GM10248 (cell line): ENCODE measurements at regions not wholly inside any gene's neighbourhood (a gene's known extent, or its start where the extent isn't known, plus 50 kb on each side); places are given as distances from the start of the nearest gene placed in this dataset.

Source experiments
- CTCF ChIA-PET: fragments of 300-600 bp; sonication (Branson Sonifier 250); formaldehyde crosslinking; extraction: SDS; loops from one replicate; lab custom pipeline; 2021; ENCODE audit warnings: antibody characterized with exemption; lab: Yijun Ruan, JAX
- POLR2A ChIA-PET: fragments of 350-650 bp; sonication (Branson Sonifier 250); formaldehyde crosslinking; extraction: SDS; loops from one replicate; lab custom pipeline; 2020; ENCODE audit warnings: antibody characterized with exemption; lab: Yijun Ruan, JAX
- DNase-seq: peaks from one replicate; pipeline ENCODE4 v3.0.0; 2012; ENCODE audit errors: extremely low spot score
- TF ChIP-seq, protein P1 (sequence below): IDR thresholded peaks from 2 replicates; pipeline ENCODE4 v1.5.1; 2012; ENCODE audit warnings: mild to moderate bottlenecking, low read depth; ENCODE audit errors: extremely low read depth, missing control alignments, control extremely low read depth

DNA sequence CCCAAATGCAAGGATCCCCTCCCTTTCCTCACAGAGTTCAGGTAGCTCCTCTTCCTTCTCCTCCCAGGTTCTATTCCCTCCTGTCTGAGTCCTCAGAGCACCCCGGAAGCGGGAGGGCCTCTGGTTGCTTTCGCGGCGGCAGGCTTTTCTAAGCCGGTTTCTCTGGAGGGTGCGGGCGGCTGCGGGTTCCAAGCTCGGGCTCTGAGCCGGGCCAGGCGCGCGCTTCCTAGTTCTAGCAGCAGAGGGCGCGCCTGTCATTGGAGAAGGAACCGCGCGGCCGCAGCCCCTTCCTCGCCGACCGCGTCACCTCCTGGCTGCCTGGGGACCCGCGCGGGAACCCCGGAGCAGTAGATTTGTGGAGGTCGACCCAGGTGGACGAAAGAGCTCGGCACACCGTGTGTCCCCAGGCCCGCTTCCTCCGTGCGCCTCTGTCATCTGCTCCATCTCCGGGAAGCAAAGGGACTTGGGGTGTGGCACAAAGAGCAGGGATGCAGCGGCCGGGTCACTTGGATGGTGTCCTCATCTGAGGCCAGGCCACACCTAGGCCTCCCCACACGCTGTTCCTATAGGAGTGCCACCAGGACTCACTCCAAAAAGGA lies 389.0 kb upstream of the PODXL start:
- TF ChIP-seq, protein P1, sequence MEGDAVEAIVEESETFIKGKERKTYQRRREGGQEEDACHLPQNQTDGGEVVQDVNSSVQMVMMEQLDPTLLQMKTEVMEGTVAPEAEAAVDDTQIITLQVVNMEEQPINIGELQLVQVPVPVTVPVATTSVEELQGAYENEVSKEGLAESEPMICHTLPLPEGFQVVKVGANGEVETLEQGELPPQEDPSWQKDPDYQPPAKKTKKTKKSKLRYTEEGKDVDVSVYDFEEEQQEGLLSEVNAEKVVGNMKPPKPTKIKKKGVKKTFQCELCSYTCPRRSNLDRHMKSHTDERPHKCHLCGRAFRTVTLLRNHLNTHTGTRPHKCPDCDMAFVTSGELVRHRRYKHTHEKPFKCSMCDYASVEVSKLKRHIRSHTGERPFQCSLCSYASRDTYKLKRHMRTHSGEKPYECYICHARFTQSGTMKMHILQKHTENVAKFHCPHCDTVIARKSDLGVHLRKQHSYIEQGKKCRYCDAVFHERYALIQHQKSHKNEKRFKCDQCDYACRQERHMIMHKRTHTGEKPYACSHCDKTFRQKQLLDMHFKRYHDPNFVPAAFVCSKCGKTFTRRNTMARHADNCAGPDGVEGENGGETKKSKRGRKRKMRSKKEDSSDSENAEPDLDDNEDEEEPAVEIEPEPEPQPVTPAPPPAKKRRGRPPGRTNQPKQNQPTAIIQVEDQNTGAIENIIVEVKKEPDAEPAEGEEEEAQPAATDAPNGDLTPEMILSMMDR: peak; percentile 84
- DNase-seq: peak; percentile 72
- CTCF ChIA-PET: interaction anchor here (0.6 to 2.0 kb wide), 20 partner anchors 8 to 637 kb away, joined by 3 to 12 read pairs (median 4); no protein-coding TSS in a partner anchor
- POLR2A ChIA-PET: no interaction called here

DNA sequence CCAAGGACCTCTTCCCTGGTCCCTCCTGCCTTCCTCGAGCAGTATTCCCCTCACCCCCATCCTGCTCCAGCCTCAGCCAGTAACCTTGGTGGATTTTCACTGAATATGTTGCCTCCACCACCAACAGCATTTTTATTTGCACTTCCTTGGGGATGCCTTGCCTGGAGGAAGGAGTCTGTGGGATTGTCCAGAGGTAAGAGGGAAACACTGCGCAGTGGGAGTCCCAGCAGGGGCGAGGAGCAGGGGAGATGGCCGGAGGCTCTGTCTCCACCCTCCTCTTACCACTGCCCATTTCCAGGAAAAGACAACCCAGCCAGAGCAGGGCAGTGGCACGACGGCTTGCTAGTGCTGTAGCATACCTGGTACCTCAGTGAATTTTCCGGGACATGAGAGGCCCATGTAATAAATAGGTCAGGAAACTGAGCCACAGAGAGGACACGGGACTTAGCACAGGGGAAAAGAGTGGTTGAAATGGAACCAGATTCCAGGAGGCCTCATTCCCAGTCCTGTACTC lies 388.2 kb upstream of the PODXL start:
- no peak for DNase-seq
- TF ChIP-seq, protein P1: no peak
- POLR2A ChIA-PET: no interaction called here
- CTCF ChIA-PET: interaction anchor here (0.6 to 2.0 kb wide), 20 partner anchors 9 to 638 kb away, joined by 3 to 12 read pairs (median 4); no protein-coding TSS in a partner anchor

DNA sequence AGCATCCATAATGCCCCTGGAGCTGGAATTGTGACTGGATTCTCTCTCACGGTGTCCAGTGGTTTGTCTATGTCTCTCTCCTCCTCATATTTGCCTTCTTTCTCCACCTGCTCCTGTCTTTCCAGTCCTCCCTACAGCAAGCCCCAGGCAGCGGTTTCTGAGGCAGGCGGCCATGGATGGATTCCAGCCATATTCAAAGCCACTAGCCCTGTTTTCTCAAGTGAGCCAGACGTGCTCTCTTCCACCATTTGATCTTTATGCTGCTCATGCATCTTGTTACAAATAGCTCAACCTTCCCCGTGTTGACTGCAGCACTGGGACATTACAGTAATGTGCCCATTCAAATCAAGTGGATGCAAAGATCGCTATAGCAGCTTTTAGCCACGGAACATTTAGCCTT lies 387.2 kb upstream of the PODXL start:
- no peak for DNase-seq

DNA sequence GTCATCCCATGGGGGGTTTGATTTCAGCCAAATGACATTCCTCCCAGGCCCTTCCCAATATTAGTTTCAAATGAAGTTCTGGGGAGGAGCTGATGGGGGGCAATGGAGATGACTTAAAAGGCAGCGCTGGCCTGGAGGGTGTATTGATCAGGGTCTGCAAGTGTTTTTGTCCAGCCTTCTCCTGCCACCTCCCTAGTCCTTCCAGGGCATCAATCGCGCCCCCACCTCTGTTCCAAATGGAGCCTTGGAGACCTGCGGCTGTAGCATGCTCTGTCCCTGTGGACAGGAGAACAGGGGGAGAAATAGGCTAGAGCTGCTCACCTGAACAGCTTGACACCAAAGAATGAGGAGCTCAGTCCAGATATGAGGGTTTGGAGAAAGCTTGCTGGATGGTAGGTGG lies 386.8 kb upstream of the PODXL start:
- ChIA-PET CTCF (interaction anchor here (0.9 kb wide), 2 partner anchors 13 to 637 kb away, joined by 3 to 4 read pairs; no protein-coding TSS in a partner anchor), POLR2A (no interaction called here)
- TF ChIP-seq, protein P1: no peak
- DNase-seq: no peak

More for the DNA sequence above, 387.2 kb upstream of the PODXL start:
- ChIA-PET POLR2A (no interaction called here), CTCF (interaction anchor here (0.9 to 1.7 kb wide), 2 partner anchors 12 to 46 kb away, joined by 4 to 5 read pairs; no protein-coding TSS in a partner anchor)
- TF ChIP-seq, protein P1: no peak

DNA sequence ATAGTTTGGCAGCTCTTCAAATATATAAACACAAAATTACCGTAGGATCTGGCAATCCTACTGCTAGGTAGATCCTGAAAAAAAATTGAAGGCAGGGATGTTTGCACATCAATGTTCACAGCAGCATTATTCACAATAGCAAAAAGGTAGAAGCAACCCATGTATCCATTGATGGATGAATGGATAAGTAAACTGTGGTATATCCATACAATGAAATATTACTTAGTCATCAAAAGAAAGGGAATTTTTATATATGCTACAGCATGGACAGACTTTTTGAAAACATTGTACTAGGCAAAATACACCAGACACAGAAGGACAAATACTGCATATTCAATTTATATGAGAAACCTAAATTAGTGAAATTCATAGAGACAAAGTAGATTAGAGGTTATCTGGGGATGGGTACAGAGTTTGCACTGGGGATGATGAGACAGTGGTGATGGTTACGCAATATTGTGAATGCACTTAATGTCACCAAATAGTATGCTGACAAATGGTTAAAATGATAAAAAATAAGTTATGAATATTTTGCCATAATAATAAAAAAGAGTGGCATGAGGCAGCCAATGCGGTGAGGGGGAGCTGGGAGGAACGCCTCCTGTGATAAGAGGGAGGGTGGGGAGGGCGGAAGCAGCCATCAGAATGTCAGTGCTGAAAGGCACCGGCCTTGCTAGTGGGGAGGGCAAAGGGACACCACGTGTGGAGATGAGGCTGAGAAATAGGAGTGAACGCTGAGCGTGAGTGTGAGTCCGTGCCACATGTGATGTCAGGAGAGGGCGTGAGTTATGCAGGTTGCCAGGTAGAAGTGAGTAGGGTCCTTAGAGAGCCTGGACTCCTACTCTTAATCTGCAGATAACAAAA lies 386.1 kb upstream of the PODXL start:
- DNase-seq: no peak
- ChIA-PET CTCF (interaction anchor here (0.9 kb wide), 3 partner anchors 14 to 638 kb away, joined by 3 to 4 read pairs (median 3); no protein-coding TSS in a partner anchor), POLR2A (no interaction called here)
- TF ChIP-seq, protein P1: no peak

DNA sequence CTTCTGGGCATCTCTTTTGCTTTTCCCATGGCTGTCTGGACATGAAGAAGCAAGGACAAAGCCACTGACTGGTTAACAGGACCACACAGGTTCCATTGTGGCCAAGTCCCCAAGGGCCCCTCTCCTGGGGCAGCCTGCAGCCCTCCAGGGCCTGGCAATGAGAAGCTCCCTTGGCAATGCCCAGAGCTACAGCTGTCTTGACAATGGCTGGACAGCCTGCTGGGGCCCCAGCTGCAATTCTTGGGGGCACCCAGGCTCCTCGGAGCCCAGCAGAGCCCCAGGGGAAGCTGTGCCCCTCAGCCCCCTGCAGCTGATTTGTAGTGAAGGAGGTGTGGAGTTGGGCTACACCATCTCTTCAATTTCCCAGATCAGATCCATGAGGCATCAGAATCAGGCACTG lies 384.9 kb upstream of the PODXL start:
- TF ChIP-seq, protein P1: no peak
- no peak for DNase-seq
- ChIA-PET CTCF (interaction anchor here (0.9 kb wide), 1 partner anchor 31 kb away, joined by 3 read pairs; no protein-coding TSS in a partner anchor), POLR2A (no interaction called here)
